ENCODE measurements at regions not wholly inside any gene's neighbourhood (a gene's known extent, or its start where the extent isn't known, plus 50 kb on each side); places are given as distances from the start of the nearest gene placed in this dataset.
"Not testable (repeated sequence)": the region's sequence is repeated elsewhere in the genome, so short reads cannot be mapped to it uniquely, and the experiment has no call there.

DNA sequence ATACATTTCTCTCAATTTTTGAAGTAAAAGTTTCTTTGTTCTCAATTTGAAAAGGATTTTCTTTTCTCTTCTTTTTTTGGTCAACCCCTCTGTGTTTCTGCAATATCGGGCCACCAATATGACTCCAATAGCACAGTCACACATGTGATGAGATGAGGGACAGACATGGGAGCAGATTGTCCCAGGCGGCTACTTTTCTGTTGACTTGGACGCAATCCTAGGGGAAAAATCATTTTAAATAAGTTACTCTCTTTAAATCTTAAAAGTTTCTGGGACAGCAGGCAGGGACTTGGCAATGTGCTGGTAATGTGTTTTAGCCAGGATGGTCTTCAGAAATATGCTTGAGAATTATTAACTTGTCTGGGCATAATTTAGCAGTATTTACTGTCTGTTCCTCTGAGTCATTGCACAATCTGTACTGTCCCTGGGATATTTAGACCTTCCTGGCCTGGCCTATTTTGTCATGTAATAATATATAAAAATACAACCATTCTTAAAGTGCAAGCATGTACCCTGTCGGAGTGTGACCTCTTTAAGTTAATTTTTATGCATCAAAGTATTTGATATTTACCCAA is 388.5 kb upstream of the FANCL start:
- DNase-seq (ENCODE audit: low spot score), result no peak

DNA sequence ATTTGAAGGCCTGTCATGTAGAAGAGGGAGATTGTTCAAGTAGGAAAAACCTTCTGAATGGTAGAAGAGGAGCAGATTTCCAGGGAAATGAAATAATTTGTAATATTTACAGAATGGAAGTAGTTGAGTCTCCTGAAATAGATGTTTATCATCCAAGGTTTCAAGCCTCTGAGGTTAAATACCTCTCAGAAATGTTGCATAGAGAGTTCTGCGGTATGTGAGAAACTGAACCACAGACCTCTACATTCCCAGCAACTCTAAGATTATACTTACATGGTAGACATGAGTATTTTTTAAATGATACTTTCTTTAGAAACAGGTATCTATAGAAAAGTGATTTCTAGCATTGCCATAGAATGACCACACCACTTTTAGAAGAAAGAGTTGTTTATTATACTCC is 379.8 kb upstream of the FANCL start:
- DNase-seq (ENCODE audit: low spot score), result no peak

DNA sequence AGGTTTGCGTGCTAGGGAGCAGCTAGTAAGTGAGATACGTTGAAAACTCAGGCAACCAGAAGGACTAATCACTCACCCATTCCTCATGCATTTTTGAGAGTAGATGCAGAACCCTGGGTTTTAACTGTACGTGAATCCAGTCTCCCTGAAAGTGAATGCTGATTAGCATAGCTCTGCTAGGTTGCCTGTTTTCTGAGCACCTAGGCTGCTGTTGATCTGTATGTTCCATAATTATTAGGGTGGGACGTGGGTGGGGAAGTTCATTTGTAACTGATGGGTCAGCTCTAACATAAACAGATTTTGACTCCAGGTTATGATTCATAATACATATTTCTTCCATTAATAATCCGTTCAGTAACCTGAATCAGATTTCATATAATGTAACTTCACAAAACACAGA is 379.0 kb upstream of the FANCL start:
- DNase-seq (ENCODE audit: low spot score), result no peak

DNA sequence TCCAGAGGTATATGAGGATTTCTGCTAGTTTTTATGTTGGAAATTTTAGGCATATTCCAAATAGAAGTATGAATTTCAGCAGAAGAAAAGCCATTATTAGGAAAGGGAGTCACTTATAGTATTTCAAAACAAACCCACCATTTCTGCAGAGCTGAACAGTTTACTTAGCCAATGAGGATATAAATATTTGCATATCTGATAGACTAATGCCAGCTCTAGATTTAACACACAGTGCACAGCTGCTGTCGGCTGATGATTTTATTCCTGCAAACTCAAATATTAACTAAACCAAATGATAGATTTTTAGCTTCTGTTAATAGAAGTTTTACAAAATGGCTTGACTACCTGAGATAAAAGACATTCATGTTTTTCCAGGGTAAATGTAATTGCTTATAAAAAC is 375.8 kb upstream of the FANCL start:
- no peak for DNase-seq (ENCODE audit: low spot score)

DNA sequence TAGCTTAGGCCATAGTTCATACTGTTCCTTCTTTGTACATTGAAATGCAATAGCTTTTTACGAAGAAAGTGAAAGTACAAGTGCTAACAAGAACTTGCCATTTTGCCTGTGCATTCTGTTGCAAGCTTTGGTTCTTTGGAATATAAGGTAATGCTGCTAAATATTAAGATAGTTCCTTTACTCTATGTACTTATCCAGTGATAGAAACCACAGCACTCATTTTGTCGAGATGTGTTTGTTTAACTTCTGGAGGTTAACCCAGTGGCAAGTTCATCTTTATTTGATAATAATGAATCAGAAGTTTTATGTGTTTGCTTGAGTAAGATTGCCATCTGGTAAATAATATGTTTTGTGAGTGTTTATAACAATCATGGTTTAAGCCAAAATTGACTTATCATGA is 373.1 kb upstream of the FANCL start:
- DNase-seq (ENCODE audit: low spot score), result no peak

DNA sequence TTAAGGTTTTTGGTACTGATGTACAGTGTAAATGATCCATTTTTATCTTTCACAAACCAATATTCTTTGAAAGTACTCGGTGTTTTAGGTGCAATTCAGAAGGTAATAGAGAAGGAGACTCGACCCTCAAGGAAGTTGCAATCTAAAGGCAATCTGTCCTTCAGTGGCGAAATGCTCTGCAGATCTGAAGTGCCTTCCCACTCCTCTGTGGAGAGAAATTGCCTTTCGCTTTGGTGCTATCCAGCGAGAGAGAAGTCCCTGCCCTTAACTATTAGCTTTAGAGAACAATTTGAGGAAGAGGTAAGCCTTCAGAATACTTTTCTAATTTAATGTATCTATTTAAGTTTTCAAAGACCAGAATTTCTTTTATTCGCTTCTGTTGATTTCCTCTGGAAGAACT is 371.8 kb upstream of the FANCL start:
- DNase-seq (ENCODE audit: low spot score), result no peak

DNA sequence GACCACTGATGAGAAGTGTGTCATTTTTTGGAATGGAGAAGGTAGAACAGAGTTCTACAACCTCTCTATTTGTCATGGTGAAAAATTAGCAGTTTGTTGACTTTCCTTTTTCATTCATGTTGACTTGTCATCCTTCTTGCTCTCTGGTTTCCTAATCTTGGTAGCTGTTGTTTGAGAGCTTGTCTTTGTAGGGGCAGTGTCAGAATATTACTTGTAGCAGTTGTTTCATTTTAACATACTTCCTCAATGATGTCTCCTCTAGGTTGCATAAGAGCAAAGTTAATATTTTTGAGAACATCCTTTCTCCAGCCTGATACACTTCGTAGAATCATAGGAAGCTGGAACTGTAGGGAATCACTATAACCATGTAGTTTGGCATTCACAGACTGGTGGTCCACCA is 368.2 kb upstream of the FANCL start:
- no peak for DNase-seq (ENCODE audit: low spot score)

DNA sequence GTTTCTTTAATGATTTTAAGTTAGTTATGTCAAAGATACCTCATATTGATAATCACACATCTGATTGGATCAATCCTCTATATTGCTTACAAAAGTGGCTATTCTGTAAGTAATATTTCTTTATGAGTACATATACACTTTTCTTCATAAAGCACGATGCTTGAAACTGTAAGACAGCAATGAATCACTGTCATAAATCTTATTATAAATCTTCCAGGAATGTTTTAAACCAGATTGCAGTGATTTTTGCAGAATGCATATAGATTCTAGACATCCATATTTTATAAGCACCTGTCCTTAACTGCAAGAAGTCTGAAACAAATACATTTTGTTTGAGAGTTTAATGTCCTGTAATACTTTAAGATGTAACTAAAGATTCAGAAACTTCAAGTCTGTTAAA is 367.0 kb upstream of the FANCL start:
- DNase-seq (ENCODE audit: low spot score), result no peak

DNA sequence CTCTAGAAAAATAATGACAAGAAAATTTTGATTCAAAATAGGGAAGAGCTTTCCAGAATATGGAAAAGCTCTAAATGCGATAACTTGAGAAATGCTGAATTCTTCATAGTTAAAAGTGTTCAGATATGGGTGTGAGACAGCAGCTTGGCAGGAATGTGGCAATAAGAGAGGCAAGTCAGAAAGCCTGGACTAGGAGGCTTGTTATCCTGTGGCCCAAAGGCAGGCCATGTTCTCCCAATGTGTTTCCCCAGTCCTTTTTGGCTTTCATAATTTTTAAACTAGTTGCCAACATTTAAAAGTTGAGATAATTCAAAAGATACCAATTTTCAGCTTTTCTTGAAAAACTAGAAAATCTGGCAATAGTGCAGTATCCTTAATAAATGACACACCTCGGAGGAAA is 366.3 kb upstream of the FANCL start:
- no peak for DNase-seq (ENCODE audit: low spot score)

DNA sequence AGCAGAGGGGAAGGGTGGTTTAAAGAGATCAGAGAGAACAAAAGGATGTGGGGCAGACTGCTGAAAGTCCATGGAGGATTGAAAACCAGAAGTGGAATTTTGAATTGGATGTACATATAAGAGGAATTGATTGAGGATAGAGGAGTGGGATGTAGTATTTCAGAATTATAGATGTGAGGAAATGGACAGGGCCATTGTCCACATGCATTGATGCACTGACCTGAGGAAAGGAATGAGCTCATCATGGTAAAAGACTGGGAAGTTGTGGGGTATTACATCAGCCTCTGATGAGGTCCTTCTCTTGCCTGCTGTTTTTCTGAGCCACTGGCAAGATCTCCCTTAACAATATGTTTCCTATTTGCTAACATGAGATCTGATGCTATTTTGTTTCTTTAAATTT is 365.7 kb upstream of the FANCL start:
- DNase-seq (ENCODE audit: low spot score), result no peak

DNA sequence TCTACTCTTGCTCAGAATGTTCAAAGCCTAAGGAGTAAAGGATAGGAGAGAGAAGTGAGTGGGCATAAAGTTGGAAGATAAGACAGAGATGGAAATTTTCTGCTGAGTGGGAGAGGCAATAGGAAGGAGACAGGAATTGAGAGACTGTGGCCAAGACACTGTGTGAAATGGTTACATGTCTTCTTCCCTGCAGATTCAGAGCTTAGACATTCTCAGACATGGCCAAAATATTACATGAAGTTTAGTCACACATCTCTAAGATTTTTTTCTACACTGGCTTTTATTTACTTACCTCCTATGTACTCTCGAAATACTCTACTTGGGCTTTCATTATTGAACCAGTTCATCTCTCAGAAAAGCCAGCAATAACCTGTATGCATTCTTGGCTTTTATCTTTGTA is 363.0 kb upstream of the FANCL start:
- DNase-seq (ENCODE audit: low spot score), result no peak

DNA sequence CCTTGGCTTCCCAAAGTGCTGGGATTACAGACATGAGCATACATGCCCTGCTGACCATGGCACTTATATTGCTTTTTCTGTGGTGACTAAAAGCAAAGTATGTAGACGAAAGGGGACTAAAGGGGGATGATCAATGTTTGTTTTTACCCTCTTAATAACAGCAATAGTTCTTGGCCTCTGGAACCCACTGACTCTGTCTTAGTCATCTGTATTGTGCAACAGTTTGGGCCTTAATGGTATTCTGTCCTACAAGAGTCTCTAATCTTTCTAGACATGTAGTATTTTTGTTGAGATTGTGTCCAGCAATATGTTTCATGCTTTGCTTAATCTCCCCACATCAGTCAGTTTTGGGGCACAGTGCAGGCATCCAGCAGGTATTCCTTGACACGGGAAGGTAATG is 359.9 kb upstream of the FANCL start:
- no peak for DNase-seq (ENCODE audit: low spot score)

DNA sequence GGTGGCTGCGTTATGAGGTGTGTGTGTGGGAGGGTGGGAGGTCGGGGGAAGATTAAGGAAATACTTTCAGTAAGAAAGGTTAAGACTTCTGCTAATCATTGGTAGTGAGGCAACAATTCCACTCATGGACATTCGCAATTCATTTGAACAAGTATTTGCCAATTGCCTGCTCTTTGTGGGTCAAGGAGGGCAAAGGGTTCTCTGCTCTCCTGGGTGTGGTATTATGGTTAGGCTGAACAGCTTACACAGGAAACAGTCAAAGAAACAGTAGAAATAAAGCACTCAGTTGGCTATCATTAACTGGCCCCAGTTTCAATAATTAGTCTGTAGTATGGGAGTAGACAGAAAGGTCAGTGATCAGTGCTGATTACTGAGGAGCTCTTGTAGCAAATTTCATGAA is 357.0 kb upstream of the FANCL start:
- DNase-seq (ENCODE audit: low spot score), result no peak

DNA sequence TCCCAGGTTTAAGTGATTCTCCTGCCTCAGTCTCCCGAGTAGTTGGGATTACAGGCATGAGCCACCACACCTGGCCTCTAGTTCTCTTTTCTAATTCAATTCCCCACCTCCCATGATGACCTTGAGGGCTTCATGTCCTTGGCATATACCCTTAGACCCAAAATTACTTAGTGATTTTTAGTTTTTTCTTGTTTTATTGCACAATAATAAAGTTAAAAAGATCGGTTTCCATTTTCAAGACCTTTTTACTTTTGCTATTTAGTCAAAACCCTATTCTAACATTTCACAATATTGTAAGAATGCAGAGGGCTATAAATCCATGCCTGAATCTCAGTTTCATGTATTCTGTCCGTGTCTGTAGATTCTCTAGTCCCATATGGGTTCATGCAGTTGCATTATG is 354.6 kb upstream of the FANCL start:
- no peak for DNase-seq (ENCODE audit: low spot score)

DNA sequence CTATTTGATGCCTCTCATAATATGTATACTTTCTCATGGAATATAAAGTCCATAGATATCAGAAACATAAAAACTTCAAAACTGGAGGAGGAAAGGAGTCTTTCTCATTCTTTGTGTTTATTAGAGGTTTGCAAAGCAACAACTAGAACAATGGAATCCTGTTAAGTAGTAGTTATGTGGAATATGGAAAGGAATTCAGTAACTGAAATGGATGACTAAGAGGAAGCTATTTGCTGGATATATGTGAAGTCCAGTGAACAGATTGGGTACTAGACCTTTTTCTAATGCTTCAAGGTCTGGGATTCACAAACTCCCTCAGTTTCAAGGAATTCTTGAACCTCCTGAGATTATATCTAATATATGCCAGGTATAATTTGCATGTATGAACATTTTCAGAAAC is 353.6 kb upstream of the FANCL start:
- no peak for DNase-seq (ENCODE audit: low spot score)

DNA sequence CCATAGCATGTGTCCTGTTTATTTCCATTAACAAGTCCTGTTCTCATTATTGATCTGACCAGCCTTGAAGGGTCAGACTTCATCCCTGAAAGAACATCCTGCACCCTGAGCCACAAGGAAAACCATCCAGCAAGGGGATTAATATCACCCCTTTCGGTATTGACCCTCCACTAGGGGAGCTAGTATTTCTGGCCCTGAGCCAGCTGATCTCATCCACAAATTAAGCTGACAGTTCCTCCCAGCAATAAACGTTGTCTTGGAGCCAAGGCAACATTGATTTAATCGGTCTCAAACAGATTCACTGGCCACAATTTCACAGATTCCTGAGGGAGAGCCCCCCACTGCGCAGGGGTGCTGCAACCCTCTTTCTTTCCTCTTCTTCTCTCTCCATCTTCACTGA is 353.1 kb upstream of the FANCL start:
- no peak for DNase-seq (ENCODE audit: low spot score)

DNA sequence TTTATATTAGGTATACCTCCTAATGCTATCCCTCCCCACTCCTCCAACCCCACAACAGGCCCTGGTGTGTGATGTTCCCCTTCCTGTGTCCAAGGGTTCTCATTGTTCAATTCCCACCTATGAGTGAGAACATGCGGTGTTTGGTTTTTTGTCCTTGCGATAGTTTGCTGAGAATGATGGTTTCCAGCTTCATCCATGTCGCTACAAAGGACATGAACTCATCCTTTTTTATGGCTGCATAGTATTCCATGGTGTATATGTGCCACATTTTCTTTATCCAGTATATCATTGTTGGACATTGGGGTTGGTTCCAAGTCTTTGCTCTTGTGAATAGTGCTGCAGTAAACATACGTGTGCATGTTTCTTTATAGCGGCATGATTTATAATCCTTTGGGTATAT is 345.1 kb upstream of the FANCL start:
- DNase-seq (ENCODE audit: low spot score), result not testable (repeated sequence)

DNA sequence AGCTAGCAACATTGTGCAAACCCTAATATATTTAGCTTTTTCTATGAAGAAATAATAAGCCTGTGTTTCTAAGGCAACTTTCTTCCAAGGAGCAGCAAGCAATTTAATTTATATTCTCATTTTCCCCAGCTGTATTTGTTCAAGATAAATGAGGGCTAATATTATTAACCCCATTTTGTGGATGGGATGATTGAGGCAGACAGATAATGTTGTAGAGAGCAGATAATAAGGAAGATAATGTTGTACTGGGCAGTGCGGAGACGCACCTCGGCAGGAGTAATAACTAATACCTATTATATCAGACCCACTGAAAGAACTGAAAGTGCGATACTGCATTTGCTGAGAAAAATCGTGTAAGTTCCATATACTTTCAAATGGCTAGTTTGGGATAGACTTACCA is 344.1 kb upstream of the FANCL start:
- DNase-seq (ENCODE audit: low spot score), result no peak

DNA sequence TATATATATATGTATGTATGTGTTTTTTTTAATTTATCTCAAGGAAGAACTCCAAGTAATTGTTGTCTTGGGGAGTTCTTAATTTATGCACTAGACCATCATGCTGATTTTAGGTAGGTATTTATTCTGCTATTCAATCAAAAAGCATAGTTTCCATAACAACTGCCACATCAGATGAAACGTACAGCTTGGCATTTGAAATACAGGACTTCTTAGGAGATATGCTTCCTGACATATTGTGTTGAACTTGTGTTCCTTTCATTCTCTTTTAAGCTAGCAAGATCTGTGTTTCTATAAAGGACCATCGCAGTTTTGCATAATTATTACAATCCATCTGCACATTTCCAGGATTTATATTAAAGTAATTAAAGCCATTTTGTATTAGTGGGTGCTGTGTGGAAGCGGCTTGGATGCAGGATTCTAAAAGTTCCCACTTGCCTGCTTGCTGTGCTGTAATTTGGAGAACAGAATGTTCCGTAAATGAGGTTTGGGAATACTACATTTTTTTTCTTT is 343.5 kb upstream of the FANCL start:
- no peak for DNase-seq (ENCODE audit: low spot score)

DNA sequence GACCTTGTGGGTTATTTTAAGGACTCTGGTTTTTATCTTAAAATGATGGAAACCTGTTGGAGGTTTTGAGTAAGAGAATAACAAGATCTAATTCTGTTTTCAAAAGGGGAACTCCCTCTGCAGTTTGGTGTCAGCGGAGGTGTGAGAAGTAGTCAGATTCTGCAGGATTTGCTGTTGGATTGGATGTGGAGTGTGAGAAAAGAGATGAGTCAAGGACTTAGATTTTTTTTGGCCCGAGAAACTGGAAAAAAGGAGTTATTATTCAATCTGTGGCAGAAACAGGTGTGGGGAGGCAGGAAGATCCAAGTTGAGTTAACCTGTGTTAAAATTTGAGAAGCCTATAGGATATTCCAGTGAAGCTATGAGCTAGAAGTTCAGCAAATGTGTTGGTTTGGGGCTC is 337.2 kb upstream of the FANCL start:
- no peak for DNase-seq (ENCODE audit: low spot score)

DNA sequence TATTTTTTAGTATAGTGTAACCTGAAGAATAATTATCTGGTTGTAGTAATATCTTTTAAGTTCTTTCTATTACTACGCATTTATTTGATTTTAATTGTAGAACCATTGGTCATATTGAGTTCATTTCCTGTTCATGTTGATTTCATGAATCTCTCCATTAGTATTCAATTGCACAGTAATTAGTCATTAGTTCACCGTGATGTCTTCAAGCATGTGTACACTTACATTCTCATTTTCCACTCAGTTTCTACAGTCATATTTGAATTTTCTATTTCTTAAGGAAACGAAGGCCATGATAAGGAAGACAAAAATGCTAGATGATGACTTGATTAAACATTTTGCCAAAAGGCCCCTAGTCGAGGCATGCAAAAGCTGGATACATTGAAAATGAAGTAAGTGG is 333.7 kb upstream of the FANCL start:
- DNase-seq (ENCODE audit: low spot score), result no peak

DNA sequence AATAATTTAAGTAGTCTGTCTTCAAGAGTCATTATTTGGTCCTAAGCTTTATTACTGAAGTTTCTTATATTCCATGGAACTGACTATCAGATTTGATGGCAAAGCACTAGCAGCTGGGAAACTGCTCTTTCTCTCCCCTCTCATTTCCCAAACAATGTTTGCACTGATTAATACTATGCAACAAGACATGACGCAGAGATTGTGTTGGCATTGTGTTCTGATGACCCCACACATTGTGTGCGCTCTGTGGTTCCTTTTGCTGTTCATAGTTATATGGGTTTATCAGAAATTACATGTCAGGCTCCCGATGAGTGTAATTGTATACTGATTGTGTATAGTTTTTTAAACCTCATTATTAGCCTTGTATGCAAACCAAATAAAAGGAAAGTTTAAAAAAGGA is 331.6 kb upstream of the FANCL start:
- no peak for DNase-seq (ENCODE audit: low spot score)

DNA sequence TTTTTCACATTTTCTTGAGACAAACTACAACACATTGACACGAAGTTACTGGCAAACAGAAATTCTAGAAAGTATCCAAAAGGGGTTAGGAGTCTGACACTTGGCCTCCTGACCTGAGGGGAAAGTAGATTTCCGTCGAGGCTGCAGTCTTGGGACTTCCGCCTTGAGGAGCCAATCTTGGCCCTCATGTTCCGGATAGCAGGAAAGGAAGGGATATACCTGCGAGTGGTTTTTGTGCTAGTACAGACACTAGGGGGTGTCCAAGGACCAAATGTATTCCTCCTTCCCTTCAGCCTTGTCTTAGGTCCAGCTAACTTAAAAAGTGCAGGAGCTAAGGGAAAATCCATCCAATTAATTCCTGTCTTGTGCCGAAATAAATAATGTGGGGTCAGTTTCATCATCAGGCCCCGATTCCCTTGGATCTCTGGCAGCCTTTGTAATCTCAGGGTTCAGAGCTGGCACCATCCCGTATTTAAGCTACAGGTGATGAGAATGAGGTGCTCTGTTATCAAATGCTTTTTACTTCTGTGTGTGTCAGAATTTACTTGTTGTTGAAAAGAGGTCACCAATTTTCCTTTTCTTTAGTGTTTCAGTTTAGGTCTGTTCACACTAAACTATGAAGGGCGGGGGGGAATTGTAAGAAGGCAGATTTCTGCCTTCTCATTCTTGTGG is 330.2 kb upstream of the FANCL start:
- peak; percentile 40 for DNase-seq (ENCODE audit: low spot score)
